IMR-90 (cell line): ENCODE measurements at regions not wholly inside any gene's neighbourhood (a gene's known extent, or its start where the extent isn't known, plus 50 kb on each side); places are given as distances from the start of the nearest gene placed in this dataset.

Experiments
- ATAC-seq: fragments of 200-7000 bp; cut with Tn5 transposase; 2 replicates; pipeline ENCODE4 v1.9.1; 2020; ENCODE audit warnings: low read depth, mild to moderate bottlenecking, moderate library complexity
- BruUV-seq: library from RNA; stranded (reverse); fragments of 400-500 nt; replicated peaks from 2 replicates; lab custom pipeline; 2021; lab: Mats Ljungman, UMichigan
- CTCF ChIA-PET: fragments of 300-600 bp; formaldehyde crosslinking; extraction: SDS; loops from one replicate; lab custom pipeline; 2021; ENCODE audit warnings: antibody characterized with exemption; lab: Yijun Ruan, JAX
- POLR2A ChIA-PET: fragments of 300-600 bp; sonication (Branson Sonifier 250); formaldehyde crosslinking; loops from one replicate; lab custom pipeline; 2022; ENCODE audit warnings: antibody characterized with exemption; ENCODE audit not compliant: unreplicated experiment; lab: Charles Lee
- DNase-seq: peaks from one replicate; pipeline ENCODE4 v3.0.0; 2013
- H2AFZ ChIP-seq: replicated peaks from 2 replicates; pipeline ENCODE3; 2013; ENCODE audit warnings: low read length, mild to moderate bottlenecking; ENCODE audit not compliant: poor library complexity
- H2AK5ac ChIP-seq: 2 replicates; pipeline ENCODE4 v1.6.1; 2013; ENCODE audit warnings: low read depth, low read length, inconsistent platforms
- H2AK9ac ChIP-seq: replicated peaks from 2 replicates; pipeline ENCODE3; 2013; ENCODE audit warnings: mild to moderate bottlenecking, low read depth, low read length, moderate library complexity; ENCODE audit not compliant: poor library complexity
- H2BK120ac ChIP-seq: 2 replicates; pipeline ENCODE4 v1.6.1; 2013; ENCODE audit warnings: low read depth, low read length, inconsistent platforms
- H2BK15ac ChIP-seq: 3 replicates; pipeline ENCODE4 v1.6.1; 2013; ENCODE audit warnings: low read depth, low read length, inconsistent platforms
- H2BK20ac ChIP-seq: 2 replicates; pipeline ENCODE4 v1.6.1; 2013; ENCODE audit warnings: low read depth, mild to moderate bottlenecking, inconsistent platforms, low read length, moderate library complexity
- H2BK5ac ChIP-seq: 2 replicates; pipeline ENCODE4 v1.6.1; 2013; ENCODE audit warnings: mild to moderate bottlenecking, low read depth, low read length, inconsistent platforms; ENCODE audit not compliant: poor library complexity, severe bottlenecking
- H3K14ac ChIP-seq: replicated peaks from 2 replicates; pipeline ENCODE4 v1.6.1; 2013; ENCODE audit warnings: low read depth, low read length, inconsistent platforms
- H3K18ac ChIP-seq: 2 replicates; pipeline ENCODE4 v1.6.1; 2013; ENCODE audit warnings: low read depth, low read length, control low read depth
- H3K23ac ChIP-seq: 2 replicates; pipeline ENCODE4 v1.6.1; 2013; ENCODE audit warnings: low read depth, low read length, inconsistent platforms
- H3K27ac ChIP-seq: 2 replicates; pipeline ENCODE4 v1.5.1; 2013; ENCODE audit warnings: mild to moderate bottlenecking, control low read depth, low read length; ENCODE audit not compliant: insufficient read depth
- H3K27me3 ChIP-seq: 2 replicates; pipeline ENCODE4 v1.6.1; 2013; ENCODE audit warnings: low read length; ENCODE audit not compliant: control insufficient read depth, insufficient read depth
- H3K36me3 ChIP-seq: 2 replicates; pipeline ENCODE4 v1.6.1; 2013; ENCODE audit warnings: low read length, mixed read lengths; ENCODE audit not compliant: control insufficient read depth, insufficient read depth
- H3K4ac ChIP-seq: 2 replicates; pipeline ENCODE4 v1.6.1; 2013; ENCODE audit warnings: low read depth, low read length, inconsistent platforms
- H3K4me1 ChIP-seq: 2 replicates; pipeline ENCODE4 v1.6.1; 2013; ENCODE audit warnings: low read length, mixed read lengths; ENCODE audit not compliant: control insufficient read depth, insufficient read depth
- H3K4me2 ChIP-seq: 2 replicates; pipeline ENCODE4 v1.6.1; 2013; ENCODE audit warnings: low read depth, mild to moderate bottlenecking, control low read depth, low read length, moderate library complexity
- H3K4me3 ChIP-seq: 2 replicates; pipeline ENCODE4 v1.5.1; 2013; ENCODE audit warnings: low read depth, mild to moderate bottlenecking, control low read depth, low read length, moderate library complexity; ENCODE audit not compliant: insufficient read depth
- H3K56ac ChIP-seq: 2 replicates; pipeline ENCODE4 v1.6.1; 2013; ENCODE audit warnings: low read length, inconsistent platforms; ENCODE audit not compliant: insufficient read depth; ENCODE audit errors: extremely low read depth
- H3K79me1 ChIP-seq, 2 experiments: 2 replicates each; pipeline ENCODE4 v1.6.1; 2013; ENCODE audit warnings: low read length in 2 of 2, inconsistent platforms in 1 of 2, low read depth in 1 of 2
- H3K9ac ChIP-seq: 2 replicates; pipeline ENCODE4 v1.6.1; 2013; ENCODE audit warnings: low read depth, low read length, control low read depth
- H3K9me1 ChIP-seq: 2 replicates; pipeline ENCODE4 v1.6.1; 2013; ENCODE audit warnings: low read length, inconsistent platforms; ENCODE audit not compliant: insufficient read depth
- H3K9me3 ChIP-seq: 2 replicates; pipeline ENCODE4 v1.6.1; 2013; ENCODE audit warnings: low read length; ENCODE audit not compliant: control insufficient read depth, insufficient read depth
- H4K20me1 ChIP-seq: 2 replicates; pipeline ENCODE4 v1.6.1; 2013; ENCODE audit warnings: low read length, inconsistent platforms; ENCODE audit not compliant: insufficient read depth
- H4K5ac ChIP-seq: 2 replicates; pipeline ENCODE4 v1.6.1; 2013; ENCODE audit warnings: mild to moderate bottlenecking, low read depth, low read length, control low read depth
- H4K8ac ChIP-seq, 2 experiments: 2 replicates each; pipeline ENCODE4 v1.6.1; 2013; ENCODE audit warnings: low read depth in 2 of 2, low read length in 2 of 2, control low read depth in 1 of 2, inconsistent platforms in 1 of 2
- H4K91ac ChIP-seq: 2 replicates; pipeline ENCODE4 v1.6.1; 2013; ENCODE audit warnings: low read depth, low read length, inconsistent platforms; ENCODE audit not compliant: insufficient read depth
- CHD1 ChIP-seq: IDR thresholded peaks from 2 replicates; pipeline ENCODE4 v1.6.1; 2012; ENCODE audit warnings: low read depth, low read length, improper control_type of control experiment
- FOS ChIP-seq: fragments of 150-350 bp; IDR thresholded peaks from 2 replicates; pipeline ENCODE4 v1.6.1; 2016; ENCODE audit warnings: low read depth, low read length
- RAD21 ChIP-seq: IDR thresholded peaks from 2 replicates; pipeline ENCODE4 v1.6.1; 2012; ENCODE audit warnings: low read length, improper control_type of control experiment
- WGBS, 2 experiments: methylation state at CpG; one replicate each; pipeline versions ENCODE4 v1.1.5 to v1.1.7; 2013; ENCODE audit warnings: missing lambda C conversion rate in 2 of 2; ENCODE audit not compliant: insufficient read length in 1 of 2; ENCODE audit errors: extremely low coverage in 2 of 2; 5-methylcytosine and 5-hydroxymethylcytosine counted together
- dilution Hi-C: fragments of 300-500 bp; cut with HindIII; formaldehyde crosslinking; loops from one replicate; pipeline ENCODE4 v1.14.3; 2018; ENCODE audit warnings: low sequenced_read_pairs; ENCODE audit not compliant: unreplicated experiment
- in situ Hi-C: fragments of 300-500 bp; cut with MboI; formaldehyde crosslinking; loops from 3 replicates; pipeline ENCODE4 v1.14.3; 2019; ENCODE audit warnings: low sequenced_read_pairs, inconsistent platforms, mixed read lengths
- intact Hi-C: fragments of 100-400 bp; cut with micrococcal nuclease; formaldehyde crosslinking; loops from 2 replicates; pipeline ENCODE4 v1.10.0; 2022

GRCh38 chrX:102995316-102995715 is 58.2 kb downstream of the RAB40AL start:
- intact Hi-C loops (no loop called here), in situ Hi-C loops (no loop called here), dilution Hi-C loops (no loop called here)
- H3K36me3 ChIP-seq = no peaks in the 10 kb centered on the region
- no peak overlapping the region for H3K4me3 ChIP-seq
- H4K8ac ChIP-seq = no peak overlapping the region
- H4K5ac ChIP-seq = no peak overlapping the region
- POLR2A ChIA-PET = interaction anchor here (0.7 kb wide), 1 partner anchor 14 kb away, joined by 3 read pairs; no protein-coding TSS in a partner anchor
- H2BK15ac ChIP-seq = no peak overlapping the region
- no peak overlapping the region for H2AFZ ChIP-seq
- no peak overlapping the region for H3K4me2 ChIP-seq
- H3K14ac ChIP-seq = no peak overlapping the region
- TF ChIP-seq RAD21 (no peak), FOS (no peak), CHD1 (no peak)
- H3K23ac ChIP-seq = no peak overlapping the region
- H3K4me1 ChIP-seq = no peaks in the 10 kb centered on the region
- no CpG with 5 or more reads among the region's 1 CpG for WGBS, 2 experiments
- no peaks in the 10 kb centered on the region for H3K9me3 ChIP-seq
- no peak overlapping the region for H3K27ac ChIP-seq
- no peak overlapping the region for H2AK9ac ChIP-seq
- ATAC-seq (no peak), DNase-seq (no peak)
- H2BK20ac ChIP-seq = no peak overlapping the region
- no TSS peak for BruUV-seq
- H3K79me1 ChIP-seq = no peaks in the 10 kb centered on the region
- H2BK120ac ChIP-seq = no peak overlapping the region
- no peak overlapping the region for H2BK5ac ChIP-seq
- no peaks in the 10 kb centered on the region for H3K9me1 ChIP-seq
- peaks cover 18% of the 10 kb centered on the region for H3K27me3 ChIP-seq
- H4K20me1 ChIP-seq = no peaks in the 10 kb centered on the region
- no peak overlapping the region for H2AK5ac ChIP-seq
- no peak overlapping the region for H3K18ac ChIP-seq
- CTCF ChIA-PET = no interaction called here
- no peak overlapping the region for H3K56ac ChIP-seq
- no peak overlapping the region for H3K9ac ChIP-seq
- H4K91ac ChIP-seq = no peak overlapping the region
- no peak overlapping the region for H3K4ac ChIP-seq
